GM21723 (cell line): ENCODE measurements at regions not wholly inside any gene's neighbourhood (a gene's known extent, or its start where the extent isn't known, plus 50 kb on each side); places are given as distances from the start of the nearest gene placed in this dataset.
"Not testable (repeated sequence)": the region's sequence is repeated elsewhere in the genome, so short reads cannot be mapped to it uniquely, and the experiment has no call there.

Experiments used
- ATAC-seq: cut with Tn5 transposase; IDR thresholded peaks from one replicate; pipeline ENCODE4 v1.9.1; 2021; ENCODE audit warnings: mild to moderate bottlenecking, moderate library complexity; ENCODE audit not compliant: unreplicated experiment

- ATAC-seq = no peak
Observed at GRCh38 chr3:106332129-106332528, 463.3 kb upstream of the CBLB start.

GRCh38 chr3:106332884-106333283, 464.1 kb upstream of the CBLB start:
- peak; percentile 44 for ATAC-seq

- peak; percentile 57 for ATAC-seq
Observed at GRCh38 chr3:106333911-106334618, 465.3 kb upstream of the CBLB start.

- ATAC-seq = no peak
Observed at GRCh38 chr3:106336619-106337018, 467.8 kb upstream of the CBLB start.

GRCh38 chr3:106337116-106337515, 468.3 kb upstream of the CBLB start:
- no peak for ATAC-seq

GRCh38 chr3:106338582-106339214, 469.9 kb upstream of the CBLB start:
- no peak for ATAC-seq

- no peak for ATAC-seq
Observed at GRCh38 chr3:106339551-106339950, 470.7 kb upstream of the CBLB start.

- no peak for ATAC-seq
Observed at GRCh38 chr3:106341087-106341486, 472.3 kb upstream of the CBLB start.

- no peak for ATAC-seq
Observed at GRCh38 chr3:106341586-106342162, 472.9 kb upstream of the CBLB start.

- ATAC-seq = no peak
Observed at GRCh38 chr3:106342386-106342785, 473.6 kb upstream of the CBLB start.

GRCh38 chr3:106343811-106344210, 475.0 kb upstream of the CBLB start:
- ATAC-seq = no peak

- no peak for ATAC-seq
Observed at GRCh38 chr3:106345353-106346027, 476.7 kb upstream of the CBLB start.

- no peak for ATAC-seq
Observed at GRCh38 chr3:106347350-106347749, 478.5 kb upstream of the CBLB start.

GRCh38 chr3:106348139-106348690, 479.4 kb upstream of the CBLB start:
- ATAC-seq = no peak

GRCh38 chr3:106349191-106349881, 480.5 kb upstream of the CBLB start:
- ATAC-seq = no peak

GRCh38 chr3:106355873-106356272, 487.1 kb upstream of the CBLB start:
- ATAC-seq = no peak

GRCh38 chr3:106359692-106360091, 490.9 kb upstream of the CBLB start:
- no peak for ATAC-seq

GRCh38 chr3:106360901-106361300, 492.1 kb upstream of the CBLB start:
- not testable (repeated sequence) for ATAC-seq

- no peak for ATAC-seq
Observed at GRCh38 chr3:106364477-106364876, 495.7 kb upstream of the CBLB start.

GRCh38 chr3:106365061-106365691, 496.4 kb upstream of the CBLB start:
- ATAC-seq = no peak
